T-helper 2 cell treated with Interferon-gamma antibody and Interleukin-4, amounts not matched to agents 5 μg/mL and 100 μg/mL, for 36 hours (primary cell): ENCODE measurements at regions not wholly inside any gene's neighbourhood (a gene's known extent, or its start where the extent isn't known, plus 50 kb on each side); places are given as distances from the start of the nearest gene placed in this dataset.
"Not testable (repeated sequence)": the region's sequence is repeated elsewhere in the genome, so short reads cannot be mapped to it uniquely, and the experiment has no call there.

Experiments used
- DNase-seq: peaks from one replicate; pipeline ENCODE4 v3.0.0; 2021; ENCODE audit warnings: low spot score
- H3K27ac Mint-ChIP-seq: one replicate; pipeline ENCODE4 v1.8.0; 2021; ENCODE audit warnings: mild to moderate bottlenecking, mixed read lengths
- H3K27me3 Mint-ChIP-seq: one replicate; pipeline ENCODE4 v1.8.0; 2021; ENCODE audit warnings: low read depth, mixed read lengths
- H3K36me3 Mint-ChIP-seq: one replicate; pipeline ENCODE4 v1.8.0; 2021; ENCODE audit warnings: low read depth, mixed read lengths
- H3K4me1 Mint-ChIP-seq: one replicate; pipeline ENCODE4 v1.8.0; 2021; ENCODE audit warnings: low read depth, mixed read lengths
- H3K4me3 Mint-ChIP-seq: one replicate; pipeline ENCODE4 v1.8.0; 2022; ENCODE audit warnings: mild to moderate bottlenecking, moderate library complexity, mixed read lengths
- H3K9me3 Mint-ChIP-seq: one replicate; pipeline ENCODE4 v1.8.0; 2021; ENCODE audit warnings: mixed read lengths

DNA sequence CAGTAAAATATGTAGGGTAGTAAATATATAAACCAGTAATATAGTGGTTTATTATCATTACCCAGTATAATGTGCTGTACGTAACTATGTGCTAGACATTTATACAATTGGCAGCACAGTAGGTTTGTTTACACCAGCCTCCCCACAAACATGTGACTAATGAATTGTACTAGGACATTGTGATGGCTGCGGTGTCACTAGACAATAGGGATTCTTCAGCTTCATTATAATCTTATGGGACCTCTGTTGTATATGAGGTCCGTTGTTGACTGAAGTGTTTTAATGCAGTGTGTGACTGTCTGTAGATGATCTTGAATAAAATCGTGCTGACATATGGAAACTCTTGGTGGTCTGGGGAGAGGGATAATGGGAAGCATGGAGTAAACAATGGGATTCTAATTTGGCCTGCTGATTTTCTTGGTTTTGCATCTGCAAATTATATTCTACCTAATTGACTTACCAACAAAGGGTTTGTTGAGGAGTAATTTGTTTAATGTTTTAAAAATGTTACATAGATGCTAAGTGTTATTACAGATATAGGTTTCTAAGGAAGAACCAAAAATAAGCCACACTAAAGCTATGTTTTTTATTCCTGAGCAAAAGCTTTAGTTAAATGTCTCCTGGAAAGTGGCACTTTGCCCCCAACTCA, 496.5 kb upstream of the TBL1XR1 start:
- Mint-ChIP-seq H3K4me3 (no peak overlapping the region), H3K27ac (no peak overlapping the region), H3K9me3 (peaks cover 4% of the 10 kb centered on the region), H3K27me3 (no peaks in the 10 kb centered on the region), H3K36me3 (no peaks in the 10 kb centered on the region), H3K4me1 (peaks cover 3% of the 10 kb centered on the region)
- no peak for DNase-seq

DNA sequence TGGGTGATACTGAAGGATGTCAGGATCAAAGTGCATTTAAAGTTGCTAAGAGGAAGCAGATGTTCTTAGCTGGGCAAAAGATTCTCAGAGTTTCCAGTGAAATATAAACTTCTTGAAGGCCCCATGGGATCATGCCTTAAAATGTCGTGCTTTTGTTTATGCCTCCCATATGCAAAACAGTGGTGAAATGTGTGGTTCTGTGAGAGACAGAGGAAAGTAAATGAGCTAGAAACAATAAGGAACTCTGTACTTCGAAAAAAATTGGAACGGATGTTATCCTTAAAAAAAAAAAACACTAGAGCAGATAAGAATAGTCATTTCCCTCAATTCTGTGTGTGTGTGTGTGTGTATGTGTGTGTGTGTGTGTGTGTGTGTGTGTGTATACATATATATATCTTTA, 497.0 kb upstream of the TBL1XR1 start:
- no peak overlapping the region for H3K4me3 Mint-ChIP-seq
- no peak overlapping the region for H3K27ac Mint-ChIP-seq

DNA sequence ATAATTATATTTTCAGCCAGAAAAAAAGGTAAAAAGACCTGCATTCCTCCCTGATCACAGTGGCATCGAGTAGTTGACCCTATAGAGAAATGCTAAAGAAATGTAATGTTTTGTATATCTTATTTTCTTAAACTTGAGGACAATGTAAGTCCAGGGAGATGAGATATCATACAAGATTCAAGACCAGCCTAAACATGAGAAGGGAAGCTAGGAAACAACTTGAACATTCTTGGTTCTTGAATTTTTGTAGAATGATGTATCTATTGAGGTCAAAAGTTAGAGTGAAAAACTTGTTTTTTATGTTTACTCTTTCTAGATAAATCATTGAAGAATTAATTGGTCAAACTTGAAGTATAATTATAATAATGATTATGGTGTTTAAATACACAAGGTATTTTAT, 497.7 kb upstream of the TBL1XR1 start:
- peaks cover 3% of the 10 kb centered on the region for H3K4me1 Mint-ChIP-seq
- no peaks in the 10 kb centered on the region for H3K36me3 Mint-ChIP-seq
- no peak for DNase-seq
- H3K4me3 Mint-ChIP-seq: no peak overlapping the region
- H3K27me3 Mint-ChIP-seq: no peaks in the 10 kb centered on the region
- H3K9me3 Mint-ChIP-seq: peaks cover 3% of the 10 kb centered on the region
- H3K27ac Mint-ChIP-seq: no peak overlapping the region

More for the DNA sequence above, 497.0 kb upstream of the TBL1XR1 start:
- Mint-ChIP-seq H3K27me3 (no peaks in the 10 kb centered on the region), H3K36me3 (no peaks in the 10 kb centered on the region), H3K4me1 (peaks cover 3% of the 10 kb centered on the region), H3K9me3 (peaks cover 4% of the 10 kb centered on the region)
- no peak for DNase-seq

DNA sequence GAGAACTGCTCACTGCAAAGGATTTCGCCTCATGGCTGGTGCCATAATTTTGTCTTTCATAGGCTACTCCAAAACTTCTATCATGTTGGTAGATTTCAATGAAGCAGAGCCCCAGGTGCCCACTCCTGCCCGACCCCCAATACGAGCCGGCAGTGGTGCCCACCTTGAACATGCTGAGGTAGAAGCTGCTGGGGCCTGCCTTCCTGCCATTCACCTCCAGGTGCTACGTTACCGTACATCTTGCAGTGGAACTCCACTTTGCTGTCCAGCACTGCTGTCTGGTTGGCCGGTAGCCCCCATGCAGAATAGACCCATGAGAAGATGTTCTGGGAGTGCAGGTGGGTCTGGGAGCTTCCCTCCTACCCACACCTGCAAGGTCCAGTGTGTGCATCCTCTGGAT, 502.8 kb upstream of the TBL1XR1 start:
- Mint-ChIP-seq H3K36me3 (no peaks in the 10 kb centered on the region), H3K4me3 (no peak overlapping the region), H3K27me3 (no peaks in the 10 kb centered on the region), H3K27ac (no peak overlapping the region), H3K4me1 (no peaks in the 10 kb centered on the region), H3K9me3 (no peaks in the 10 kb centered on the region)
- no peak for DNase-seq

DNA sequence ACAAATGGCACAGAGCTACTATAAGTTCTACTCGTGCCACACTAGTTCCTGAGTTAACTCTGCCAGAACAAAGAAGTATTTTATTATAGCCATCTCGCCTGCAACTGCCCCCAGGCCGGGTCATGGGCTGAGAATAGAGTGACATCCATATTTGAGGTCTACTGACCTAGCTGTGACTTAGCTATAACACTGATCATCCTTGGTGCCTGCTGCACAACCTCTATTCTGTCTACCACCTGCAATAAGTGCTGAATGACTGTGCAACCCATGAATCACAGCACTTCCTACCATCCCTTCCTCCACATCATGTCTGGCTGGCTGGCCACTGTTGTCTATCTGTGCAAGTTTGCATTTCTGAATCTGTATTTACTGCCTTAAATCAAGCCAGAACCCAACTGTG, 506.5 kb upstream of the TBL1XR1 start:
- no peak overlapping the region for H3K27ac Mint-ChIP-seq
- H3K36me3 Mint-ChIP-seq: no peaks in the 10 kb centered on the region
- no peaks in the 10 kb centered on the region for H3K9me3 Mint-ChIP-seq
- no peak for DNase-seq
- H3K4me3 Mint-ChIP-seq: no peak overlapping the region
- H3K27me3 Mint-ChIP-seq: no peaks in the 10 kb centered on the region
- H3K4me1 Mint-ChIP-seq: no peaks in the 10 kb centered on the region

DNA sequence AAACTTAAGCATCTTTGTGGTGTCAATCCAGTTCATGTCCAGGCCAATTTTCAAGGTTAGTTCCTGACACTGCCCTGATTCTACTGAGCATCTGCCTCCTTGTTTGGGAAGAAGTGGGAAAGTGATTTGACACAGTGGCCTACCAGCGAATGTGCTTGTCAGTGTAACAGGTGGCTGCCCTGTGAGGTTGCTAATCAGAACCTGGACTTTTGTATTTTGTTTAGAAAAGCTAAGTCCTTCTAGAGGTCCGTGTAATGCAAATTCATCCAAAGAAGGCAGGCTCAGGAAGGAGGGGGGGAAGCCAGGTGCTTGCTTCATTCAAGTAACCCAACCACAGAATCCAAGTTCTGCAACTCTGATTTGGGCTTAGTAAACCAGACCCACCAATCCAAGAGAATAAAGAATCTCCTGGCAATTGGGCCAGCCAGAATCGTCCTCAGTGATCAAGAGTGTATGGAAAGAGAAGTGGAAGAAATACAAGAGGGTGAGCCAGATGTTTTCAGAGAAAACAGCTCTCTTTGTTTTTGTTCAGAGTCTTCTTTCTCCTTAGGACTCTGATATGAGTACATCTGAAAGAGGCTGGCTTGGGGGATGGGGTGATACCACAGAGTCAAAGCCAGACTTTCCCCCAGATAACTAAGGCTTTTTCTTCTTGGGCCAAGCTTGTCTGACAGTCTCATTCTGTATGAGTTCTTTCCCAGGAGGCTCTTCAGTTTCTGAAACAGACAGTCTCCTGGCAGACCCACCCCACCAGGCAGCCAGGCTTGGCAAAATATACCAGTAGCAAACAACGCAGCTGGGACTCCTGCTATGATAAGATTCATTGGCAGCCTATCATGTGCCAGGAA, 508.9 kb upstream of the TBL1XR1 start:
- DNase-seq: no peak
- Mint-ChIP-seq H3K27me3 (no peaks in the 10 kb centered on the region), H3K9me3 (no peaks in the 10 kb centered on the region), H3K4me3 (no peak overlapping the region), H3K27ac (no peak overlapping the region), H3K36me3 (no peaks in the 10 kb centered on the region), H3K4me1 (no peaks in the 10 kb centered on the region)

DNA sequence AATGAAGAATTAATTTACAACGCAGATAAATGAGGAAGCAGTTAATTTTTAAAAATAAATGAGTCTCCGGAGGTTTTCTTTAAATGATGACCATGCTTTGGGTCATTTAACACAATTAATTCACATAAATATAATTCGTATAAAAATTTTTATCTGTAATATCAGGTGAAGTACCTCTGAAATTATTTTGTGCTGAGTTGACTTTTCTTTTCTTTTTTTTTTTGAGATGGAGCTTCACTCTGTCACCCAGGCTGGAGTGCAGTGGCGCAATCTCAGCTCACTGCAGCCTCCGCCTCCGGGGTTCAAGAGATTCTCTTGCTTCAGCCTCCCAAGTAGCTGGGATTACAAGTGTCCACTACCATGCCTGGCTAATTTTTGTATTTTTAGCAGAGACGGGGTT, 512.2 kb upstream of the TBL1XR1 start:
- H3K4me3 Mint-ChIP-seq, H3K27ac Mint-ChIP-seq, H3K27me3 Mint-ChIP-seq, H3K36me3 Mint-ChIP-seq, H3K4me1 Mint-ChIP-seq, H3K9me3 Mint-ChIP-seq, DNase-seq: not testable (repeated sequence)

DNA sequence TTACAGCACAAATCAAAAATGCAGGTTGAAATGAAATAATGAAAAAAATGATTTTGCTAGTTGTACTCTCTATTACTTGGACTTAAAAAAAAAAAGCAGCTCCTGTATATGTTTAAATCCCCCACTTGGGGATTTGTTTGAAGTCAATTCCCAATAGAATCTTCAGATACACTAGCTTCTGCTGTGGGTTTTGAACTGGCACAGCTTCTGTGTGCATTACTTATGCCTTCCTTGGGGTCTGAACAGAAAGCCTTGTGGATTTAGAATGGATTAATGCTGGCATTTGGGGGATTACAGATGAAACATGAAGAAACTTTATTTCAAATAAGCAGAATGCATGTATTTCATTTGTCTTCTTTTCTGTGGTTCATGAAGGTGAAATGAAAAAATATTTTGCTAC, 513.2 kb upstream of the TBL1XR1 start:
- no peak overlapping the region for H3K27ac Mint-ChIP-seq

DNA sequence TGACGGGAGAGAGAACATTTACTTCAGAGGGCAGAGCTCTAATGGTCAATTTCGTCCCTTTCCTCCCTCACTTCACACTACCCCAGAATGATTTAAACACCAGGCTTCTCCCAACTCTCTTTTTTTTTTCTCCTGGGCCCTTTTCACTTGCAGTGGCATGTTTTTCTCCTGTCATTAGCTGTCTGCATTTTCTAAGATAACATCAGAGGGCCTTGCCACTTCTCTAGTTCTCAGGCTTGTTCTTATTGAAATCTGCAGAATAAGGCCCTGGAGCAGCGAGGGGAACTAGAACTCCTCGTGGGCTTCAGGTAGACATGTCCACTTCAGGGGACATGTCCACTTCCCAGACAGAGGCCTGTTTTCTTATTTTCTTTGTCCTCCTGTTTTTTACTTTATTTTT, 514.4 kb upstream of the TBL1XR1 start:
- H3K27ac Mint-ChIP-seq: no peak overlapping the region
- no peaks in the 10 kb centered on the region for H3K9me3 Mint-ChIP-seq

More for the DNA sequence above, 513.2 kb upstream of the TBL1XR1 start:
- H3K4me1 Mint-ChIP-seq: no peaks in the 10 kb centered on the region
- H3K9me3 Mint-ChIP-seq: no peaks in the 10 kb centered on the region
- DNase-seq: no peak
- no peaks in the 10 kb centered on the region for H3K27me3 Mint-ChIP-seq
- H3K4me3 Mint-ChIP-seq: no peak overlapping the region
- H3K36me3 Mint-ChIP-seq: no peaks in the 10 kb centered on the region

DNA sequence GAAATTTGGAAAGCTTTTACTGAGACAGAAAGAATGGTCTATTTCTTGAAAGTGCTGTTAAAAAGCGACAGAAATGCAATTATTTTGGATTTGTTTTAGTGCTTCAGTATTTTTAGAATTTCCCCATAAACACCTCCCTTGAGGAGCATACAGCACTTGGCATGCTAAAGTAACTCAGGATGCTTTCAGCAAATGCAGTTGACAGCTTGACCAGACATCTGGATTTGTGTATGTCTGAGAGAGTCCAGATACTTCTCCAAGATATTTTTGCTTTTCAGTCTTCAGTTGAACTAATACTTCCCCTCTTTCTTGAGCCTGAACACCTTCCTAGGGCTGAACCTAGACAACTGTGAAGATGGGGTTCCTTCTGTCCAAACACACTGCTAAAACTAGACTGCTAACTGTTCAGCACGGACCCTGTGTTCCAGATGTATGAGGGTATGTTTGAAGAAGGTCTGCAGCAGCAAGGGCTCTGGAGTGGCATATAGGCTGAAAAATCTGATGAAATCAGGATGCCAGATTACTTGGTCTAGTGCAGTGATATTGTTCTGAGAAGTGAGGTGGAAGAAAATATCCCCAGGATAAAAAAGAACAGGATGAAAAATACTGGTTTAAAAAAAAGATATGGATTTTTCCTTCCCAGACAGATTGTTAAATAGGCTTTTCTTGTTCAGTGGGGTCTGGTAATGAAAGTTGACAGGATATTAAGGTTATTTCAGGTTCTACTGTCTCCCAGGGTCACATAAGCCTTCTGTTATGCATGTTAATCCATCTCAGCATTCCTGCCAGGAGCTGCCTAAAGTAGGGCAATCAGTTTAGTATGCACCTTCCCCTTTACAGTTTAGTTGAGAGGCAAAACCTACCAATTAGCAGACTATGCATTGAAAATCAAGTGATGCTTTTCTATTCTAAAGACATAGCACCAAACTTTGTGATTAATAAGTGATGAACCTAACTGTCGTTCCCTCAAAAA, 516.9 kb upstream of the TBL1XR1 start:
- Mint-ChIP-seq H3K4me1 (no peaks in the 10 kb centered on the region), H3K27me3 (no peaks in the 10 kb centered on the region), H3K27ac (no peak overlapping the region), H3K4me3 (no peak overlapping the region), H3K36me3 (no peaks in the 10 kb centered on the region), H3K9me3 (no peaks in the 10 kb centered on the region)
- no peak for DNase-seq

More for the DNA sequence above, 514.4 kb upstream of the TBL1XR1 start:
- no peaks in the 10 kb centered on the region for H3K27me3 Mint-ChIP-seq
- H3K36me3 Mint-ChIP-seq: no peaks in the 10 kb centered on the region
- no peak for DNase-seq
- no peaks in the 10 kb centered on the region for H3K4me1 Mint-ChIP-seq
- no peak overlapping the region for H3K4me3 Mint-ChIP-seq

DNA sequence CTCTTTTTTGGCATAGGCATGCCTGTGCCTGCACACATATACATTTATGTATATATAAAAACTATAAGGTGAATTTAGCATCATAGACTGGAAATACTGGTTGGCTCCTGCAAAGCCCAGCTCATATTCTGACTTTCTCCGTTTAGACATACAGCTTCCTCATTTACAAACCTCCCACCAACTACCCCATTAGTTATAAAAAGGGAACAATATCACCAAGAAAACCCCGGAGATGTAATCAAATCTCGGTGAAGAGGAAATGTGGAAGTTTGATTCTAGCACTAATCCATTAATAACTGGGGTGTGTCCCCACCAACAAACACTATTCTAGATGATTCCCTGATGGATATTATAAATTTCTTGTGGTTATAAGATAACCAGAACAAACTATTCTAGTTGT, 517.7 kb upstream of the TBL1XR1 start:
- DNase-seq: no peak
- Mint-ChIP-seq H3K27ac (no peak overlapping the region), H3K9me3 (no peaks in the 10 kb centered on the region), H3K4me3 (no peak overlapping the region), H3K4me1 (no peaks in the 10 kb centered on the region), H3K36me3 (no peaks in the 10 kb centered on the region), H3K27me3 (no peaks in the 10 kb centered on the region)

DNA sequence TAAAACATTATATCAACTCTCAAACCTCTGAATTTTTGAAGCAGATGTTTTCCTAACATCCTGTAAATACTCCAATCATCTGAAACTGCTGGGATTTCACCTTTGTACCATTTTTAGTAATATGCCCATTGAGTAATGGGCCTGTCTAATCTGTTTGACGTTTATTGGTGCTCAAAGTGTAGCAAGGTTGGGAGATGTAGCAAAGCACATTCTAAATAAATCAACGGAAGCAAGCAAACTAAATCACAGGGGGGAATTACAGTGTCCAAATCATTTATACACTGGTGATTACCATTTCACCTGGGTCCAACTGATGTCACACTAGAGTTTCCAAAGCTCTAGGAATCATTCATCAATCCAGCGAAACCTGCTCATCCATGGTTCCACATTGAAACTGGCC, 518.7 kb upstream of the TBL1XR1 start:
- Mint-ChIP-seq H3K4me3 (no peak overlapping the region), H3K9me3 (peaks cover 3% of the 10 kb centered on the region), H3K36me3 (no peaks in the 10 kb centered on the region), H3K4me1 (no peaks in the 10 kb centered on the region), H3K27ac (no peak overlapping the region), H3K27me3 (no peaks in the 10 kb centered on the region)
- DNase-seq: no peak

DNA sequence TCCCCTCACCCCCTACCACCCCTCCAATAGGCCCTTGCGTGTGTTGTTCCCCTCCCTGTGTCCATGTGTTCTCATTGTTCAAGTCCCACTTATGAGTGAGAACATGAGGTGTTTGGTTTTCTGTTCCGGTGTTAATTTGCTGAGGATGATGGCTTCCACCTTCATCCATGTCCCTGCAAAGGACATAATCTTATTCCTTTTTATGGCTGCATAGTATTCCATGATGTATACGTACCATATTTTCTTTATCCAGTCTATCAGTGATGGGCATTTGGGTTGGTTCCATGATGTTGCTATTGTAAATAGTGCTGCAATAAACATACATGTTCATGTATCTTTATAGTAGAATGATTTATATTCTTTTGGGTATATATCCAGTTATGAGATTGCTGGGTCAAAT, 523.6 kb upstream of the TBL1XR1 start:
- H3K9me3 Mint-ChIP-seq: not testable (repeated sequence)

More for the DNA sequence above, 523.6 kb upstream of the TBL1XR1 start:
- H3K36me3 Mint-ChIP-seq, DNase-seq, H3K27ac Mint-ChIP-seq, H3K4me1 Mint-ChIP-seq, H3K27me3 Mint-ChIP-seq, H3K4me3 Mint-ChIP-seq: not testable (repeated sequence)
